Vagina (tissue), 2 donors: ENCODE measurements at regions not wholly inside any gene's neighbourhood (a gene's known extent, or its start where the extent isn't known, plus 50 kb on each side); places are given as distances from the start of the nearest gene placed in this dataset.

Experiments used
- CTCF ChIP-seq, 3 experiments: fragments of 450-650 bp in 2 of 3; fragments of 200-600 bp in 1 of 3; sonication (generic) in 1 of 3; IDR thresholded peaks; one replicate each; pipeline ENCODE4 v1.5.1; 2017 to 2019; ENCODE audit warnings: antibody characterized with exemption in 3 of 3, mild to moderate bottlenecking in 2 of 3, moderate library complexity in 2 of 3
- POLR2A ChIP-seq, 2 donors: fragments of 450-650 bp; IDR thresholded peaks; one replicate each; pipeline ENCODE4 v1.6.1; 2017; ENCODE audit warnings: antibody characterized with exemption in 2 of 2, mild to moderate bottlenecking in 2 of 2, moderate library complexity in 2 of 2

DNA sequence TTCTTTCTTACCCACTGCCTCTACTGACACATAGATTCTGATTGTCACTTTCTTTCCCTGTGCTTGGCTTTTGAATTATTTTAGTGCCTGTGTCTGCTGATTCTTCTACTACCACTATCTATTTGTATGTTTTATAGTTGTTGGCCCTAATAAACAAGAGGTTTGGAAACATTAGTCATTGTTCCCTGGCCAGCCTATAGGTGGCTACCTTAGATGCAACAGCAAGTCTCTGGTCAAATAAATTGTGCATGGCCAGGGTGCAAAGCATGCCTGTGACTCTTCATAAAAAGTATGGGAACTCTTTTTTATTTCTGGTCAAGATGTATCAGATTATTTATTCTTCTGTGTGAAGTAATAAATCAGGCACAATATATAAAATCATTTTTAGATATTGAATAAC is 124.4 kb downstream of the PLK2 start:
- TF ChIP-seq POLR2A (IDR thresholded peaks at IDR 0.05) = no peak
- TF ChIP-seq CTCF (IDR thresholded peaks at IDR 0.05) = no peak
